ENCODE measurements at regions not wholly inside any gene's neighbourhood (a gene's known extent, or its start where the extent isn't known, plus 50 kb on each side); places are given as distances from the start of the nearest gene placed in this dataset.

DNA sequence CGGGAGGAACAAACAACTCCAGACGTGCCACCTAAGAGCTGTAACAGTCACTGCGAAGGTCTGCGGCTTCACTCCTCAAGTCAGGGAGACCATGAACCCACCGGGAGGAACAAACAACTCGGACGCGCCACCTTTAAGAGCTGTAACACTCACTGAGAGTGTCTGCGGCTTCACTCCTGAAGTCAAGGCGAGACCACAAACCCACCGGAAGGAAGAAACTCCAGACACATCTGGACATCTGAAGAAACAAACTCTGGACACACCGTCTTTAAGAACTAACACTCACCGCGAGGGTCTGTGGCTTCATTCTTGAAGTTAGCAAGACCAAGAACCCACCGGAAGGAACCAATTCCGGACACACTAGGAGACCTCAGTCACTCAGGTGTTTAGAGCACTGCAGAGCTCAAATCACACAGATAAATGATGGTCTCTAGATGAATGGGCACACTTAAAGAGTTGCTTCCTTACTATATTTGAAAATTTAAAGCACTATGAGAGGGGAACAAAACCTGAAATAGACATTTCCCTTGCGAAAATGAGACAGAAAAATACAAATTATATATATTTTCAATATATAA, 587.7 kb upstream of the ADGRL4 start:
- no peaks in the 10 kb centered on the region for H3K27me3 ChIP-seq (replicated peaks; ENCODE audit: insufficient read depth, low read length)
- no peaks in the 10 kb centered on the region for H3K36me3 ChIP-seq (replicated peaks; ENCODE audit: insufficient read depth, low read length)
- no peaks in the 10 kb centered on the region for H3K9me2 ChIP-seq (replicated peaks; ENCODE audit: insufficient read depth, low read length)
- no peaks in the 10 kb centered on the region for H3K4me1 ChIP-seq (ENCODE audit: low read length)
- no peaks in the 10 kb centered on the region for H3K79me2 ChIP-seq (ENCODE audit: low read length)
- no peak overlapping the region for H3K4me2 ChIP-seq (ENCODE audit: low read depth, low read length)
- H3K27ac ChIP-seq (ENCODE audit: low read length), result no peak overlapping the region
- no peak overlapping the region for H3K9ac ChIP-seq (ENCODE audit: low read length)
- no peaks in the 10 kb centered on the region for H3K9me3 ChIP-seq (replicated peaks; ENCODE audit: insufficient read depth, low read length)
- H3F3A ChIP-seq (ENCODE audit: insufficient read depth, low read length), result no peaks in the 10 kb centered on the region
- H2AFZ ChIP-seq (ENCODE audit: low read length), result no peak overlapping the region
- H4K20me1 ChIP-seq (ENCODE audit: insufficient read depth, low read length), result no peaks in the 10 kb centered on the region
- no peak overlapping the region for H3K4me3 ChIP-seq (ENCODE audit: low read length)
- no peak for TF ChIP-seq EZH2 (optimal IDR thresholded peaks at IDR 0.05; ENCODE audit: low read depth, low read length)
- TF ChIP-seq, protein P1, sequence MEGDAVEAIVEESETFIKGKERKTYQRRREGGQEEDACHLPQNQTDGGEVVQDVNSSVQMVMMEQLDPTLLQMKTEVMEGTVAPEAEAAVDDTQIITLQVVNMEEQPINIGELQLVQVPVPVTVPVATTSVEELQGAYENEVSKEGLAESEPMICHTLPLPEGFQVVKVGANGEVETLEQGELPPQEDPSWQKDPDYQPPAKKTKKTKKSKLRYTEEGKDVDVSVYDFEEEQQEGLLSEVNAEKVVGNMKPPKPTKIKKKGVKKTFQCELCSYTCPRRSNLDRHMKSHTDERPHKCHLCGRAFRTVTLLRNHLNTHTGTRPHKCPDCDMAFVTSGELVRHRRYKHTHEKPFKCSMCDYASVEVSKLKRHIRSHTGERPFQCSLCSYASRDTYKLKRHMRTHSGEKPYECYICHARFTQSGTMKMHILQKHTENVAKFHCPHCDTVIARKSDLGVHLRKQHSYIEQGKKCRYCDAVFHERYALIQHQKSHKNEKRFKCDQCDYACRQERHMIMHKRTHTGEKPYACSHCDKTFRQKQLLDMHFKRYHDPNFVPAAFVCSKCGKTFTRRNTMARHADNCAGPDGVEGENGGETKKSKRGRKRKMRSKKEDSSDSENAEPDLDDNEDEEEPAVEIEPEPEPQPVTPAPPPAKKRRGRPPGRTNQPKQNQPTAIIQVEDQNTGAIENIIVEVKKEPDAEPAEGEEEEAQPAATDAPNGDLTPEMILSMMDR (IDR thresholded peaks at IDR 0.05; ENCODE audit: low read length), result no peak
- TF ChIP-seq EZH2phosphoT487 (IDR thresholded peaks at IDR 0.05; ENCODE audit: low read length), result no peak
- no peak for DNase-seq

DNA sequence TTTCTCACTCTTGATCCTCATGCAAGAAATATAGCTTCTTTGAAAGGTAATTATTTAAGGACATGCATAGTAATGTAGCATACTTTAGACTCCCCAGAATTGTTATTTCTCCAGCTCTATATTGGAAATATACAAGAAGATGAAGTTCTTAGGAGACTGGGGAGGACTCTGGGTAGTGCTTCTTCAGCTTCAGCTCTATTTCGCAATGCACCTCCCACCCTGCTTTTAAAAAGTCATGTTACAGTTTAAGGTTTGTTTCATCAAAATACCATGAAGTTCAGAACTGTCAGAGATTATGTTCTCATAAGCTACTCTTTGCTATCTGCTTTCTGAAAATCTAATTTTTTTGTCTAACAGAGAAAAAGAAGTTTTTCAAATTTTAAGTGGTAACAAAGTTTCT, 586.2 kb upstream of the ADGRL4 start:
- H3K36me3 ChIP-seq (replicated peaks; ENCODE audit: insufficient read depth, low read length), result no peaks in the 10 kb centered on the region
- no peak overlapping the region for H3K4me2 ChIP-seq (ENCODE audit: low read depth, low read length)
- no peaks in the 10 kb centered on the region for H3K9me2 ChIP-seq (replicated peaks; ENCODE audit: insufficient read depth, low read length)
- no peaks in the 10 kb centered on the region for H4K20me1 ChIP-seq (ENCODE audit: insufficient read depth, low read length)
- H3F3A ChIP-seq (ENCODE audit: insufficient read depth, low read length), result no peaks in the 10 kb centered on the region
- no peaks in the 10 kb centered on the region for H3K79me2 ChIP-seq (ENCODE audit: low read length)
- DNase-seq, result no peak
- no peak overlapping the region for H3K4me3 ChIP-seq (ENCODE audit: low read length)
- H2AFZ ChIP-seq (ENCODE audit: low read length), result no peak overlapping the region
- TF ChIP-seq EZH2phosphoT487 (IDR thresholded peaks at IDR 0.05; ENCODE audit: low read length), result no peak
- TF ChIP-seq EZH2 (optimal IDR thresholded peaks at IDR 0.05; ENCODE audit: low read depth, low read length), result no peak
- TF ChIP-seq, protein P1 (IDR thresholded peaks at IDR 0.05; ENCODE audit: low read length), result no peak
- no peak overlapping the region for H3K27ac ChIP-seq (ENCODE audit: low read length)
- H3K4me1 ChIP-seq (ENCODE audit: low read length), result no peaks in the 10 kb centered on the region
- no peaks in the 10 kb centered on the region for H3K27me3 ChIP-seq (replicated peaks; ENCODE audit: insufficient read depth, low read length)
- H3K9ac ChIP-seq (ENCODE audit: low read length), result no peak overlapping the region
- no peaks in the 10 kb centered on the region for H3K9me3 ChIP-seq (replicated peaks; ENCODE audit: insufficient read depth, low read length)

DNA sequence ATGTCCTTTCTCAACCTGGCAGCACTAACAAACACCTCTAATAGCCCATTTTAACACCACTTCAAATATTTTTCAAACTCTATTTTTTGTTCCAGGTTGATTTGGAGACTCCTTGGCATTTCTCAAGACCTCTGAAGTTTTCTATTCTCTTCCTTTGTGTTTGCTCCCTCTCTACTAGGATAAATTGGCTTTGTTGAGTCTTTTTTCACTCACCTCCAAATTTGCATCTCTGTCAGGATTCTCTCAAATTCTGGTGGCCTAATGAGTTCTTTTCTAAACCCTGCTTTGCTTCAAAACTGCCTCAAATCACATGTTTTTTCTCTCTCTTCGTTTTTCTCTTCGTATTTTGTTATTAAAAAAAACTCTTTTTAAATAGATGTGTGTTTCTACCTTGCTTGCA, 582.2 kb upstream of the ADGRL4 start:
- Histone ChIP-seq H3K79me2 (ENCODE audit: low read length) (no peaks in the 10 kb centered on the region), H3K27me3 (replicated peaks; ENCODE audit: insufficient read depth, low read length) (no peaks in the 10 kb centered on the region), H3F3A (ENCODE audit: insufficient read depth, low read length) (no peaks in the 10 kb centered on the region), H3K4me1 (ENCODE audit: low read length) (no peaks in the 10 kb centered on the region), H3K4me3 (ENCODE audit: low read length) (no peak overlapping the region), H3K9me2 (replicated peaks; ENCODE audit: insufficient read depth, low read length) (no peaks in the 10 kb centered on the region), H3K27ac (ENCODE audit: low read length) (no peak overlapping the region), H3K9ac (ENCODE audit: low read length) (no peak overlapping the region), H4K20me1 (ENCODE audit: insufficient read depth, low read length) (no peaks in the 10 kb centered on the region), H3K9me3 (replicated peaks; ENCODE audit: insufficient read depth, low read length) (no peaks in the 10 kb centered on the region), H3K4me2 (ENCODE audit: low read depth, low read length) (no peak overlapping the region), H2AFZ (ENCODE audit: low read length) (no peak overlapping the region), H3K36me3 (replicated peaks; ENCODE audit: insufficient read depth, low read length) (no peaks in the 10 kb centered on the region)
- TF ChIP-seq EZH2 (optimal IDR thresholded peaks at IDR 0.05; ENCODE audit: low read depth, low read length) (no peak), EZH2phosphoT487 (IDR thresholded peaks at IDR 0.05; ENCODE audit: low read length) (no peak)
- TF ChIP-seq, protein P1 (IDR thresholded peaks at IDR 0.05; ENCODE audit: low read length), result no peak
- DNase-seq, result no peak

Data from MM.1S (cell line).